GM18498 (cell line): ENCODE measurements at regions not wholly inside any gene's neighbourhood (a gene's known extent, or its start where the extent isn't known, plus 50 kb on each side); places are given as distances from the start of the nearest gene placed in this dataset.

Source experiments
- ATAC-seq: cut with Tn5 transposase; IDR thresholded peaks from one replicate; pipeline ENCODE4 v1.9.1; 2021; ENCODE audit warnings: mild to moderate bottlenecking, moderate library complexity; ENCODE audit not compliant: unreplicated experiment

DNA sequence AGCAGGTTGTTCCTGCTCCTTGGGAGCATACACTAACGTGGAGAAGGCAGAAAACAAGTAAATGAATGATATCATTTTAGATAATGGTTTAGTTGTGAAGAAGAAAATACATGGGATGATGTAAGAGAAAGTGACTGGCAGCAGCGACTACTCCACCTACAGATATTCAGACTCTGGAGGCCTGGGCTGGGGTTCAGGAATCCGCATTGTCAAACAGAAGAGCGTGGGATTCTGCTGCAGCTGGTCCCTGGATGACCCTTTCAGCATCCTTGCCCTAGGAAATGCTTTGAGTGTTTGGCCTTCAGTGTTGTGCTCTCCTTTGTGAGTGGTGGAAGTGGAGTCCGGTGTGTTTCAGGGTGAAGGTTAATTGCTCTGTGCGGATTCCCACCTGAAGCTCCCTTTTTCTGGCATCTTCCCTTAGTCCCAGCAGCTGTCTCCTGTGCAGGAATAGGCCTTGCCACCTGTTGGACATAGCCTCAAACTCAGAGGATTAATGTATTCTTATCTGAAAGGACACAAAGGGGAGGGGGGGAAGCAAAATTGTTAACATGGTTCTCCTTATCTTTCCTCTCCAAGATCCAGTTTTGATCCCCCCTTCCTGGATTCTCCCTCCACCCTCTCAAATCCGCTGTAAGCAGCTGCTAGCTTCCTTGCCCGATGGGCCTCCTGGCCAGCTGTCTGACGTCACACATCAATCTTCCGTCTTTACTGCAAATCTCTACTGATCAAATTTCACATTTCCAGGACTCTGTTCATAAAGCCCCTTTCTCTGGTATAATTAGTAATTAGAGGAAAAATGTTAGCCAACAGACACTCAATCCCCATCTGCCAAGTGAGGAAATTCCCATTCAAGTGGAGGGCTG, 68.3 kb upstream of the SPAG17 start:
- no peak for ATAC-seq

DNA sequence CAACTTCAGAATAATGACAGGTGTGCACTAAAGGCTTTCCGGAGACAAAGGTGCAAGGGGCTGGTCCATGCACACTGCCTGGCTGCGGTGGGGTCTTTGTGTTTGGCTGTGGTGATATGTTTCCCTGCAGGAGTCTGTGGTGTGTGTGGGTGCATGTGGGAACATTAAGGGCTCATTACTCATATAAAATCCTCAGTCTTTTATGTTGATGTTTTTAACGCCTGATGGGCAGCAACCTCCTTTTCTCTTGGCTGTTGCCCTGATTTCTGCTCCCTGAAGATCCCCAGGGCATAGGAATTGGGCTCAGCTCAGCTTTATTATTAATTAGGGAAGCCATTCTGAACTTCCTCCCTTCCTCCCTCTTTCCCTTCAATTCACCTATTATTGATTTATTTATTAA, 67.6 kb upstream of the SPAG17 start:
- ATAC-seq = no peak

DNA sequence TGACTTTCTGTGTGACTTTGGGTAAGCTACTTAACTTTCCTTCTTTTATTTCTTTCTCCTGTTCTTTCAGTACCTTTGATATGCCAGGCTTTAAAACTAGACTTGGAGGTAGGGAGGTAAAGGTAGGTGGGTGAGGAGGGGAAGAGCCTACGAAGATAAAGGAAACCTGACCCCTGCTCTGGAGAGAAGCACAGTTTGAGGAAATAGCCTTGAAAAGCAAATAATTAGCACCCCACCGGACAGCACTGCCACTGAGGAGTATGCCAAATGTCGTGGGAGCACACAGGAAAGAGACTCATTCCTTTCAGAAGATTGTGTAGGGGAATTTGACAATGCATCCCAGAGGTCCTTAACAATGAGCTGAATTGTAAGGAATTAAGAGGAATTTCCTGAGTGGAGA, 65.2 kb upstream of the SPAG17 start:
- ATAC-seq = no peak

DNA sequence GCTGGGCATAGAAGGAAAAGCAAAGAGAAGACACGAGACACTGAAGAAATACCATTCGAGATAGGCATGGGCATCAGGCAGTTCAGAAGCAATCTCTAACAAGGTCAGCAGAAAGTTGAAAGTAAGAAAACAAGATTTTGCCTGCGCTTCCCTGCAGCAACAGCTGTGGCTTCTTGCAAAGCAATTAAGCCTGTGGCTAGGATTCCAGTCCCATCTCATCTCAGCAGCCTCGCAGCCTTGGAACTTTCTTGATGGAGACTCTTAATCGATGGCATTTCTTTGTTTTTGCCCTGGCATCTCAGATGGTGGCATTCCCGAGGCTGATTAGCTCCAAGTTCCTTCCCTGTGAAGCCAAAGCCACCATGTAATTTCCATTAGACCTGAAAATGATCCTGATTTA, 64.6 kb upstream of the SPAG17 start:
- ATAC-seq = no peak

DNA sequence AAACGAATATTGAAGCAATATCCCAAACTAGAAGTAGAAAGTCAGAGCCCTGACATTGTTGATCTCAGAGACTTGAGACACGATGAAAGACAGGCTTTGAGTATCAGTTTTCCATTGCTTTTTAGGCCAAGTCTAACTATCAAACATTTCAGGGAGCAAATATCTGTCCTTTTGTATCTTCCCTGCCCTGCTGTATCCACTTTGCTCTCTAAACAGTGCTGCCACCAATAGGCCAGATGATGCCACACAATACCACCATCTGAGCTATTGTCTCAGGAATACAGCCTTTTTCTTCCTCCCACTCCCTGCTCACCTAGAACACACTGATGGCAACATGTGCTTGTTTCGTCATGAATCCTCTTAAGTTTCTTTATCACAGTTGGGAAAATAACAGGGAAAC, 62.6 kb upstream of the SPAG17 start:
- ATAC-seq = peak; percentile 57

DNA sequence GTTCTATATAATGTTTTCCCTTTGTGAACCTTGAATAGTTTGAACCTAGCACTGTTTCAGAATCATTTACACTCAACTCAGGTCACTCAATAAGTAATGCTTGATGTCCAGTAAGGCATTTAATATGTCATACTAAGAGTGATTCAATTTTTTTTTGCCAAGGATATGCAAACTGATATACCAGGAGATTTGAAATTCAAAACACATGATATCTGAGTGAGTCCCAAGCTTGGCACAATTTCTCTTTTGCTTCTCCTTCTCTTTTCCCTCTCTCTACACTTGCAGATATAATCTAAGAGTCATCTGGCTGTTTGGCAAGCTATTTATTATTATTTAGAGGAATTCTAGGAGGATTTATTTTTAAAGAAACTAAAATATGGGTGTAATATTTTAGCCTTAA, 61.6 kb upstream of the SPAG17 start:
- no peak for ATAC-seq

DNA sequence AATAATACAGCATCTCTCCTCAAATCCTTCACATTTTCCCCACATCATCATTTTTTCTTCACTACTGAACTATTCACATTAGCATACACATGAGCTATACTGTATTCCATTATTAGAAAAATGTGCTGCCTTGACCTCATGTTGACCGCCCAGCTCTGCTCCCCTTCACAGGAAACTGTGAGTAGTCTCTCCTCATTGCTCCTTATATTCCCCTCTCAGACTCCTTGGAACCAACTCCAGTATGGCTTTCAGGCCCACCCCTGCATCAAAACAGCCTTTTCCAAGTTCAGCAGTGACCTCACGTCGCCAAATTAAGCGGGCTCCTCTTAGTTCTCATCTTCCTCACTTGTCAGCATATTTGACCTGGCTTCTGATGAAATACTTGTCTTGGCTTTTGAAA, 59.2 kb upstream of the SPAG17 start:
- ATAC-seq = no peak

DNA sequence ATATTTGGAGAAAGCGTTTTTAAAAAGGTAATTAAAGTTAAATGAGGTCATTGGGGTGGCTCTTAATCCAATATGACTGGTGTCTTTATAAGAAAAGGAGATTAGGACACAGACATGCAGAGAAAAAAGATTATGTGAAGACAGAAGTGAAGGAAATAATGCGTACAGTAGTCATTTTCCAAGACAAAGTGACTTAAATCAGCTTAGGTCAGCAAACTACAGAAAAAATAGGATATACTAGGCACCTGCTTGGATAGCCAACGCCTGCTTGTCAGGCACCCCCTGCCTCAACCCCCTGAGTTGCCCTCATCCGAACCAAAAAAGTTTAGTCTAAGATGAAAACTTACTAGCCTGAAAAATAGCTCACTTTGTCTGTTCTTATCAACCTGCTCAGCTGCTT, 58.2 kb upstream of the SPAG17 start:
- no peak for ATAC-seq
